ENCODE measurements at regions not wholly inside any gene's neighbourhood (a gene's known extent, or its start where the extent isn't known, plus 50 kb on each side); places are given as distances from the start of the nearest gene placed in this dataset.

GRCh38 chrX:22810876-22811275 is 188.9 kb upstream of the DDX53 start:
- no peak overlapping the region for H3K27ac ChIP-seq (ENCODE audit: low read depth, low read length)
- no peaks in the 10 kb centered on the region for H3K4me1 ChIP-seq (ENCODE audit: control insufficient read depth, insufficient read depth, low read length)
- H3K36me3 Mint-ChIP-seq (ENCODE audit: low read depth): no peaks in the 10 kb centered on the region
- H3K27me3 Mint-ChIP-seq (ENCODE audit: insufficient read depth): no peaks in the 10 kb centered on the region
- H3K4me3 Mint-ChIP-seq: no peak overlapping the region
- no peaks in the 10 kb centered on the region for H3K9me3 ChIP-seq (ENCODE audit: control insufficient read depth, low read length)
- TF ChIP-seq CTCF (conservative IDR thresholded peaks at IDR 0.05): no peak
- 80 to 100% methylated on average over 1 of the region's 2 CpGs for WGBS, 2 experiments (ENCODE audit: insufficient coverage in 1 of 2, insufficient read length in 1 of 2)
- H3K27ac Mint-ChIP-seq: no peak overlapping the region
- no peak overlapping the region for H3K4me3 ChIP-seq (ENCODE audit: low read length)
- no peaks in the 10 kb centered on the region for H3K27me3 ChIP-seq (ENCODE audit: control insufficient read depth, insufficient read depth, low read length, poor library complexity, severe bottlenecking)
- no peak for DNase-seq
- H3K9me3 Mint-ChIP-seq: no peaks in the 10 kb centered on the region
- H3K9ac ChIP-seq (ENCODE audit: extremely low read depth, low read length, poor library complexity, severe bottlenecking): no peak overlapping the region
- no peaks in the 10 kb centered on the region for H3K4me1 Mint-ChIP-seq
- H3K36me3 ChIP-seq (ENCODE audit: control insufficient read depth, insufficient read depth, low read length): no peaks in the 10 kb centered on the region

GRCh38 chrX:22818061-22818460 is 181.7 kb upstream of the DDX53 start:
- no peaks in the 10 kb centered on the region for H3K27me3 Mint-ChIP-seq (ENCODE audit: insufficient read depth)

GRCh38 chrX:22855693-22856092 is 144.1 kb upstream of the DDX53 start:
- Mint-ChIP-seq H3K36me3 (ENCODE audit: low read depth) (no peaks in the 10 kb centered on the region), H3K9me3 (no peaks in the 10 kb centered on the region), H3K27me3 (ENCODE audit: insufficient read depth) (no peaks in the 10 kb centered on the region), H3K27ac (no peak overlapping the region), H3K4me1 (no peaks in the 10 kb centered on the region), H3K4me3 (no peak overlapping the region)
- H3K27me3 ChIP-seq (ENCODE audit: control insufficient read depth, insufficient read depth, low read length, poor library complexity, severe bottlenecking): no peaks in the 10 kb centered on the region
- no peak for TF ChIP-seq CTCF (conservative IDR thresholded peaks at IDR 0.05)
- no peaks in the 10 kb centered on the region for H3K36me3 ChIP-seq (ENCODE audit: control insufficient read depth, insufficient read depth, low read length)
- H3K9ac ChIP-seq (ENCODE audit: extremely low read depth, low read length, poor library complexity, severe bottlenecking): no peak overlapping the region
- DNase-seq: no peak
- no peaks in the 10 kb centered on the region for H3K4me1 ChIP-seq (ENCODE audit: control insufficient read depth, insufficient read depth, low read length)
- H3K9me3 ChIP-seq (ENCODE audit: control insufficient read depth, low read length): no peaks in the 10 kb centered on the region
- no peak overlapping the region for H3K4me3 ChIP-seq (ENCODE audit: low read length)
- no peak overlapping the region for H3K27ac ChIP-seq (ENCODE audit: low read depth, low read length)

More at GRCh38 chrX:22818061-22818460, 181.7 kb upstream of the DDX53 start:
- Histone ChIP-seq H3K36me3 (ENCODE audit: control insufficient read depth, insufficient read depth, low read length) (no peaks in the 10 kb centered on the region), H3K9ac (ENCODE audit: extremely low read depth, low read length, poor library complexity, severe bottlenecking) (no peak overlapping the region), H3K27ac (ENCODE audit: low read depth, low read length) (no peak overlapping the region), H3K4me1 (ENCODE audit: control insufficient read depth, insufficient read depth, low read length) (no peaks in the 10 kb centered on the region), H3K27me3 (ENCODE audit: control insufficient read depth, insufficient read depth, low read length, poor library complexity, severe bottlenecking) (no peaks in the 10 kb centered on the region), H3K4me3 (ENCODE audit: low read length) (no peak overlapping the region), H3K9me3 (ENCODE audit: control insufficient read depth, low read length) (no peaks in the 10 kb centered on the region)
- Mint-ChIP-seq H3K27ac (no peak overlapping the region), H3K36me3 (ENCODE audit: low read depth) (no peaks in the 10 kb centered on the region), H3K9me3 (no peaks in the 10 kb centered on the region), H3K4me3 (no peak overlapping the region), H3K4me1 (no peaks in the 10 kb centered on the region)
- no peak for TF ChIP-seq CTCF (conservative IDR thresholded peaks at IDR 0.05)
- no peak for DNase-seq
